Activated B cell treated with CpG ODN at 0.5 μM for 24 hours (primary cell): ENCODE measurements at regions not wholly inside any gene's neighbourhood (a gene's known extent, or its start where the extent isn't known, plus 50 kb on each side); places are given as distances from the start of the nearest gene placed in this dataset.

Experiments
- ATAC-seq: fragments of 200-7000 bp; cut with Tn5 transposase; one replicate; pipeline ENCODE4 v1.10.0; 2021; ENCODE audit warnings: low read depth, mild to moderate bottlenecking, moderate library complexity
- CTCF ChIA-PET: fragments of 350-600 bp; sonication (Branson Sonifier 250); formaldehyde crosslinking; loops from one replicate; lab custom pipeline; 2021; ENCODE audit warnings: antibody characterized with exemption; lab: Charles Lee
- POLR2A ChIA-PET: fragments of 350-600 bp; sonication (Branson Sonifier 250); formaldehyde crosslinking; loops from one replicate; lab custom pipeline; 2021; ENCODE audit warnings: antibody characterized with exemption; lab: Charles Lee
- DNase-seq: peaks from one replicate; pipeline ENCODE4 v3.0.0; 2022
- H3K27ac Mint-ChIP-seq: one replicate; pipeline ENCODE4 v1.8.0; 2020; ENCODE audit warnings: mixed read lengths
- H3K27me3 Mint-ChIP-seq: one replicate; pipeline ENCODE4 v1.8.0; 2021; ENCODE audit warnings: mixed read lengths
- H3K36me3 Mint-ChIP-seq: one replicate; pipeline ENCODE4 v1.8.0; 2021; ENCODE audit warnings: low read depth, mixed read lengths
- H3K4me1 Mint-ChIP-seq: one replicate; pipeline ENCODE4 v1.8.0; 2021; ENCODE audit warnings: mixed read lengths
- H3K4me3 Mint-ChIP-seq: one replicate; pipeline ENCODE4 v1.8.0; 2020; ENCODE audit warnings: mild to moderate bottlenecking, mixed read lengths
- H3K9me3 Mint-ChIP-seq: one replicate; pipeline ENCODE4 v1.8.0; 2020; ENCODE audit warnings: mixed read lengths
- intact Hi-C: fragments of 100-400 bp; cut with micrococcal nuclease; formaldehyde crosslinking; loops from one replicate; pipeline ENCODE4 v1.15.1; 2024
- TF ChIP-seq, protein P1 (sequence below): fragments of 200-600 bp; IDR thresholded peaks from one replicate; pipeline ENCODE4 v1.8.0; 2022; ENCODE audit warnings: antibody characterized with exemption, mild to moderate bottlenecking

DNA sequence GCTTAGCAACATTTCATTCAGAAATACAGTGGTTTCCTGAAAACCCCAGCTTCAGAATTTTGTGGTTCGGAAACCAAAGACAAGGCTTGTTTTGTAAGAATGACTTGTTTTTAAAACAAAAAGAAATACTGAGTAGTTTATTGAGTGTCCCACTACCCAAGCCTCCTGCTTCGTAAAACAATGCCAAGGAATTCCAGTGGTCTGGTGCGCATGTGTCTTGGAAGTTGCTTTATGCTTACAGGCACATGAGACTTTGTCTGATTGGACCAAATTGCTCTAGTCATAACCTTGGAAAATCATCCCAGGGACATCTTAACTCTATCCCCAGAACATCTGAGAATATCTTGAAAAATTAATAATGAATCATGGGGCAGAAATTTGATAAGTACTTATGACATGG lies 77.1 kb upstream of the FST start:
- intact Hi-C loops = no loop called here
- Mint-ChIP-seq H3K4me3 (no peak overlapping the region), H3K36me3 (no peaks in the 10 kb centered on the region), H3K27ac (no peak overlapping the region), H3K4me1 (no peaks in the 10 kb centered on the region), H3K9me3 (peaks cover 2% of the 10 kb centered on the region), H3K27me3 (no peaks in the 10 kb centered on the region)
- ChIA-PET POLR2A (no interaction called here), CTCF (no interaction called here)
- TF ChIP-seq, protein P1, sequence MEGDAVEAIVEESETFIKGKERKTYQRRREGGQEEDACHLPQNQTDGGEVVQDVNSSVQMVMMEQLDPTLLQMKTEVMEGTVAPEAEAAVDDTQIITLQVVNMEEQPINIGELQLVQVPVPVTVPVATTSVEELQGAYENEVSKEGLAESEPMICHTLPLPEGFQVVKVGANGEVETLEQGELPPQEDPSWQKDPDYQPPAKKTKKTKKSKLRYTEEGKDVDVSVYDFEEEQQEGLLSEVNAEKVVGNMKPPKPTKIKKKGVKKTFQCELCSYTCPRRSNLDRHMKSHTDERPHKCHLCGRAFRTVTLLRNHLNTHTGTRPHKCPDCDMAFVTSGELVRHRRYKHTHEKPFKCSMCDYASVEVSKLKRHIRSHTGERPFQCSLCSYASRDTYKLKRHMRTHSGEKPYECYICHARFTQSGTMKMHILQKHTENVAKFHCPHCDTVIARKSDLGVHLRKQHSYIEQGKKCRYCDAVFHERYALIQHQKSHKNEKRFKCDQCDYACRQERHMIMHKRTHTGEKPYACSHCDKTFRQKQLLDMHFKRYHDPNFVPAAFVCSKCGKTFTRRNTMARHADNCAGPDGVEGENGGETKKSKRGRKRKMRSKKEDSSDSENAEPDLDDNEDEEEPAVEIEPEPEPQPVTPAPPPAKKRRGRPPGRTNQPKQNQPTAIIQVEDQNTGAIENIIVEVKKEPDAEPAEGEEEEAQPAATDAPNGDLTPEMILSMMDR = no peak
- no peak for DNase-seq
- ATAC-seq = no peak

DNA sequence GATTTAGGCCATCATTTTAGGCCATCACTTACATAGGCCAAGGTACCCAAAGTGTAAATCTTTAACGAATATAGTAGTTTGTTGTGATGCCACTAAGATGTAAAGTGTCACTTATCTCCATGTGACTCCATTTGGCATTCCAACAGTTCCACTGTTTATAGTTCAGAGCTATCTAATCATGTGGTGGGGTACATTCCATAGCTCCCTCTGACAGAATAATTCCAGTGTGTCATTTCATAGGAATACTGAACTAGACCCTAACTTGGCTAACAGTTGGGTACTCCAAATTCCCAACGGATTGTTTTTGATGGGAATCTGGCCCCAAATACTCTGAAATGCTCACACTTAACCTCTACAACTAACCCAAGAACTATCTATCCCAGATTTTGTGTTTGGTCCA lies 76.7 kb upstream of the FST start:
- H3K27me3 Mint-ChIP-seq = no peaks in the 10 kb centered on the region
- no peak overlapping the region for H3K27ac Mint-ChIP-seq
- no peak for ATAC-seq

GRCh38 chr5:53405396-53405795 lies 75.0 kb upstream of the FST start:
- Mint-ChIP-seq H3K27me3 (no peaks in the 10 kb centered on the region), H3K4me1 (no peaks in the 10 kb centered on the region), H3K36me3 (no peaks in the 10 kb centered on the region), H3K4me3 (no peak overlapping the region), H3K27ac (no peak overlapping the region), H3K9me3 (peaks cover 2% of the 10 kb centered on the region)
- DNase-seq = no peak
- intact Hi-C loops = no loop called here
- ATAC-seq = no peak
- TF ChIP-seq, protein P1 = no peak
- ChIA-PET CTCF (no interaction called here), POLR2A (no interaction called here)

More for the DNA sequence above, 76.7 kb upstream of the FST start:
- DNase-seq = no peak
- intact Hi-C loops = no loop called here
- POLR2A ChIA-PET = no interaction called here
- peaks cover 2% of the 10 kb centered on the region for H3K9me3 Mint-ChIP-seq
- H3K4me3 Mint-ChIP-seq = no peak overlapping the region
- TF ChIP-seq, protein P1 = no peak
- CTCF ChIA-PET = no interaction called here
- no peaks in the 10 kb centered on the region for H3K4me1 Mint-ChIP-seq
- no peaks in the 10 kb centered on the region for H3K36me3 Mint-ChIP-seq

DNA sequence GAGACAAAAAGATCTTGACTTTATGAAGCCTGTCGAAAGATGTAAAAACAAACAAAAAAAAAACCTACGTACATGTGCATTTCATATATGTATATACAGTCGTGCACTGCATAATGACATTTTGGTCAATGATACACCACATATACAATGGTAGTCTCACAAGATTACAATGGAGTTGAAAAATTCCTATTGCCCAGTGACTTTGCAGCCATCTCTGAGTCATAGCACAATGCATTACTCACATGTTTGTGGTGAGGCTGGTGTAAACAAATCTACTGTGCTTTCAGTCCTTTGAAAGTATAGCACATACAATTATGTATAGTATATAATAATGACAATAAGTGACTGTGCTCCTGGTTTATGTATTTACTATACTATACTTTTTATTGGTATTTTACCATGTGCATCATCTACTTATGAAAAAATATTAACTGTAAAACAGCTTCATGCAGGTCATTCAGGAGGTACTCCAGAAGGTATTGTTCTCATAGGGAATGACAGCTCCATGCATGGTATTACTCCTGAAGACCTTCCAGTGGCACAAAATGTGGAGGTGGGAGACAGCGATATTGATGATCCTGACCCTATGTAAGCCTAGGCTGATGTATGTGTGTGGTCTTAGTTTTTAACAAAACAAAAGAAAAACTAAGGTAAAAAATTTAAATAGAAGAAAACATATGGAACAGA lies 73.7 kb upstream of the FST start:
- peaks cover 2% of the 10 kb centered on the region for H3K9me3 Mint-ChIP-seq
- no peaks in the 10 kb centered on the region for H3K36me3 Mint-ChIP-seq
- ATAC-seq (no peak), DNase-seq (no peak)
- TF ChIP-seq, protein P1 = no peak
- ChIA-PET CTCF (no interaction called here), POLR2A (no interaction called here)
- H3K27me3 Mint-ChIP-seq = no peaks in the 10 kb centered on the region
- intact Hi-C loops = no loop called here
- H3K4me3 Mint-ChIP-seq = no peak overlapping the region
- peaks cover 8% of the 10 kb centered on the region for H3K4me1 Mint-ChIP-seq
- H3K27ac Mint-ChIP-seq = no peak overlapping the region

- intact Hi-C loops = no loop called here
- CTCF ChIA-PET = no interaction called here
- DNase-seq (no peak), ATAC-seq (no peak)
- H3K4me1 Mint-ChIP-seq = peaks cover 8% of the 10 kb centered on the region
- H3K27me3 Mint-ChIP-seq = no peaks in the 10 kb centered on the region
- no peak overlapping the region for H3K27ac Mint-ChIP-seq
- no peak overlapping the region for H3K4me3 Mint-ChIP-seq
- POLR2A ChIA-PET = no interaction called here
- no peaks in the 10 kb centered on the region for H3K36me3 Mint-ChIP-seq
- TF ChIP-seq, protein P1 = no peak
- H3K9me3 Mint-ChIP-seq = peaks cover 2% of the 10 kb centered on the region
Observed at GRCh38 chr5:53407373-53407772, 73.1 kb upstream of the FST start.
